ENCODE measurements at regions not wholly inside any gene's neighbourhood (a gene's known extent, or its start where the extent isn't known, plus 50 kb on each side); places are given as distances from the start of the nearest gene placed in this dataset.
"Not testable (repeated sequence)": the region's sequence is repeated elsewhere in the genome, so short reads cannot be mapped to it uniquely, and the experiment has no call there.

- DNase-seq: not testable (repeated sequence)
Observed at GRCh38 chr9:33740958-33741357, 54.4 kb upstream of the PRSS3 start.

- no peak for DNase-seq
Observed at GRCh38 chr9:33742051-33742450, 53.3 kb upstream of the PRSS3 start.

- DNase-seq: no peak
Observed at GRCh38 chr9:33742519-33742918, 52.8 kb upstream of the PRSS3 start.
